SJSA1 (cell line): ENCODE measurements at regions not wholly inside any gene's neighbourhood (a gene's known extent, or its start where the extent isn't known, plus 50 kb on each side); places are given as distances from the start of the nearest gene placed in this dataset.
"Not testable (repeated sequence)": the region's sequence is repeated elsewhere in the genome, so short reads cannot be mapped to it uniquely, and the experiment has no call there.

Source experiments
- DNase-seq, 2 experiments: peaks; one replicate each; pipeline ENCODE4 v3.0.0-alpha.2; 2015 to 2020; ENCODE audit warnings: low spot score in 2 of 2, low read depth in 1 of 2
- H3K27ac ChIP-seq: fragments of 250-450 bp; sonication (Bioruptor Pico); 2 replicates; pipeline ENCODE4 v1.5.1; 2020; ENCODE audit warnings: mild to moderate bottlenecking, moderate library complexity
- H3K27me3 ChIP-seq: fragments of 250-450 bp; sonication (Bioruptor Pico); replicated peaks from 2 replicates; pipeline ENCODE4 v1.5.1; 2020; ENCODE audit warnings: mild to moderate bottlenecking, moderate library complexity
- H3K36me3 ChIP-seq: fragments of 250-450 bp; sonication (Bioruptor Pico); 2 replicates; pipeline ENCODE4 v1.5.1; 2020; ENCODE audit warnings: mild to moderate bottlenecking
- H3K4me1 ChIP-seq: fragments of 250-450 bp; sonication (Bioruptor Pico); replicated peaks from 2 replicates; pipeline ENCODE4 v1.6.1; 2021; ENCODE audit warnings: mild to moderate bottlenecking
- H3K4me3 ChIP-seq: fragments of 250-450 bp; sonication (Bioruptor Pico); 2 replicates; pipeline ENCODE4 v1.5.1; 2020; ENCODE audit warnings: mild to moderate bottlenecking
- H3K9me3 ChIP-seq: fragments of 250-450 bp; sonication (Bioruptor Pico); replicated peaks from 2 replicates; pipeline ENCODE4 v1.5.1; 2020; ENCODE audit warnings: mild to moderate bottlenecking

DNA sequence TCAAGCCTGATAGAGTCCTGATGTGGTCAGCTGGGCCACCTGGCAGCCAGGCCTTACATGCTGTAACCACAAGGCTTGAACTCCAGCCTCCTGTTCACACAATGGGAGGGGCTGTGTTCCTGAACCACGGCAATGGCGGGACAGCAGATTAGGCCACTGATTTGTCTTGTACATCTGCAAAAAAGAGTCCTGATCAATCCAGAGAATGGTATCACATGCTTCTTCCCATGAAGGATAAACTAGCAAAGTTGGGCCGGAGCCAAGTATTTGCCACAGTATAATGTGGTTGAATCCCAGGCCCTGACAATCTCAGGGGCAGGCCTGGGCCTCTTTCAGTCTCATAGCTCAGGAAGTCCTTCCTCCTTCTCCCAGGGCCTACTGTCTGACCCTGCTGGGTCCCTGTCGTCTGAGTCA, 2182.5 kb upstream of the AGA start:
- Histone ChIP-seq H3K27me3 (no peaks in the 10 kb centered on the region), H3K36me3 (no peaks in the 10 kb centered on the region), H3K9me3 (peaks cover 7% of the 10 kb centered on the region; the same call in 1 of the 2 replicates), H3K4me1 (no peaks in the 10 kb centered on the region), H3K27ac (no peak overlapping the region), H3K4me3 (no peak overlapping the region)
- DNase-seq: no peak

DNA sequence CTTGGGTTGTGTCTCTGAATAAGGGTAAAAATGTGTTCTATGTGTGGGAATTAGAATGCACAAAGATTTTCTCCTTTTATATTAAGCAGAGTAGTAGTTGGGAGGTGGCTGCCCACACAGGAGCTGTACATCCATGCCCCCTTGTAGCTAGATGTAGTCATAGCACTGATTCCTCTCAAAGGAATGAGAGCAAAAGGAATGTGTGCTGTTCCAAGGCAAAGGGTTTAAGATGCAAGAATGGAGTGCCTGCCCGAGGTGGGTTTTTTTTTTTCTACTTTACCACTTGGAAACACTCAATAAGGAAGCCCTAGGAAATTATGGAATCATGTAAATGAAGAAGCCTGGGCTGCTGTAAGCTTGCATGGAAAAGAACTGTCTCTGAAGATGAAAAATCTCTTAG, 2183.2 kb upstream of the AGA start:
- peaks cover 4% of the 10 kb centered on the region; the same call in 1 of the 2 replicates for H3K9me3 ChIP-seq
- H3K4me3 ChIP-seq: no peak overlapping the region
- no peaks in the 10 kb centered on the region for H3K36me3 ChIP-seq
- no peaks in the 10 kb centered on the region for H3K27me3 ChIP-seq
- DNase-seq: no peak
- H3K4me1 ChIP-seq: no peaks in the 10 kb centered on the region
- H3K27ac ChIP-seq: no peak overlapping the region

DNA sequence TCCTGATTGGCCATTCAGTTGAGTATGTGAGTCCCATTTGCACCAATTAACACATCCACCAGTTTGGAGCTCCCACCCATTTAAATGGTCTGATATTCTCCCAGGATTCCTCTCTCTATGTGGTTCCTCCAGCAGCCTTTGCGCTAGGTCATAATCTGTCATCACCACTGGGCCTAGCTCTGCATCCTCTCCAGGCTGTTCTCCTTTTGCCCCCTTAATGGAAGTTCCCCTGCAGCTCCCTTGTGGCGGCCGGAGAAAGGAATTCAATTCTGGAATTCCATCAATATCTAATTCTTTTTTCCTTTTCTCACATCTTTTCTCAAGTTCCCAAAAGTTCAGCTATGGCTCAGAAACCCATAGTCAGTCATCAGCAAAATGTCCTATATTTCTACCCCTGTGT, 2184.4 kb upstream of the AGA start:
- DNase-seq: no peak
- peaks cover 3% of the 10 kb centered on the region; the same call in 1 of the 2 replicates for H3K9me3 ChIP-seq
- no peaks in the 10 kb centered on the region for H3K4me1 ChIP-seq
- no peaks in the 10 kb centered on the region for H3K36me3 ChIP-seq
- no peak overlapping the region for H3K4me3 ChIP-seq
- no peaks in the 10 kb centered on the region for H3K27me3 ChIP-seq
- H3K27ac ChIP-seq: no peak overlapping the region

DNA sequence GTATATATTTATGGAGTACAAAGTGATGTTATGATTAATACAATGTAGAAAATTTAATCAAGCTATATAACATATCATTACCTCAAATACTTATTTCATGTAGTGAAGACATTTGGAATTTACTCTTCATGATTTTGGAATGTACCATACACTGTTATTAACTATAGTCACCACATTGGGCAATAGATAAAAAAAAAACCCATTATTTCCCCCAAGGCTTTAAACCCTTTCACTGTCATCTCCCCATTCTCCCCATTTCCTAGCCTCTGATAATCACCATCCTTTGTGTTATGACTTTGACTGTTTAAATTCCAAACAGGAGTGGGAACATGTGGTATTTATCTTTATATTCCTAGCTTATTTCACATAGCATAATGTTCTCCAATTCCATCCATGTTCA, 2189.1 kb upstream of the AGA start:
- no peaks in the 10 kb centered on the region for H3K4me1 ChIP-seq
- no peak overlapping the region for H3K4me3 ChIP-seq
- no peak overlapping the region for H3K27ac ChIP-seq
- H3K9me3 ChIP-seq: peaks cover 3% of the 10 kb centered on the region
- no peaks in the 10 kb centered on the region for H3K27me3 ChIP-seq
- no peaks in the 10 kb centered on the region for H3K36me3 ChIP-seq
- no peak for DNase-seq

DNA sequence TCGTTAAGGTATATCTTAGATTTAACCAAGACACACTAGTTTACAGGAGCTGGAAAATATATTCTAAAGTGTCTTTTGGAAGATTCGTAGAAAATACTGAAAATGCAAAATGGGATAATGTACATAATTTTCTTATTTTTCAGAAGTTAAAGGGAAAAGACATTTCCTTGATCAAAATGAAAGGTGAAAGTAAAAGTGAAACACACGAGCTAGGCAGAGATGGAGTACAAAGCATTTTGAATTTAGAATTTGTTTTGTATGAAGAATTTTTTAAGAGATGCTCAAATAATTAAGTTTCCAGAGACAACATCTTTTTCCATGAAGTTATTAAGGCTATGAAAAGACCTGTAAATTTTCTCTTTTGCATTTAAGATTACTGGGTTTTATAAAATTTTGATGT, 2192.6 kb upstream of the AGA start:
- Histone ChIP-seq H3K27me3 (no peaks in the 10 kb centered on the region), H3K36me3 (no peaks in the 10 kb centered on the region), H3K9me3 (no peaks in the 10 kb centered on the region; the same call in 1 of the 2 replicates), H3K4me3 (no peak overlapping the region), H3K4me1 (no peaks in the 10 kb centered on the region), H3K27ac (no peak overlapping the region)
- no peak for DNase-seq

DNA sequence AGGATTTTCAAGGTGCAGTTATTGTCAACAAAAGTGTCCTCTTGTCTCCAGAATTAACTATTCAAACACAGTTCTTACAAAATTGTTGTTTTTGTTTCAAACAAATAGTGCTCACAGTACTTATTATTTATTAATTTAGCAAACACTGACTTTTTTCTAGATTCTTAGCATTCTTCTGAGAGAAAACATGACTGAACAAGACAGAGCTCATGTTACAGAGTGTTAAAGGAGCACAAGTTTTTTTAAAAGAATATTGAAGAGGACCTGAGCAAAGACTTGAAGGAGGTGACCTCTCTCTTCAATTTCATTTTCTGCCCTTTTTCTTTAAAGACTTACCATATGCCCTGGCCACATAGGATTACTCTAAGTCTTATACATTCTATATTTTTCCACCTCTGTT, 2220.3 kb upstream of the AGA start:
- no peak for DNase-seq
- Histone ChIP-seq H3K4me3 (no peak overlapping the region), H3K27ac (no peak overlapping the region), H3K9me3 (peaks cover 2% of the 10 kb centered on the region; the same call in 1 of the 2 replicates), H3K4me1 (no peaks in the 10 kb centered on the region), H3K36me3 (no peaks in the 10 kb centered on the region), H3K27me3 (no peaks in the 10 kb centered on the region)

DNA sequence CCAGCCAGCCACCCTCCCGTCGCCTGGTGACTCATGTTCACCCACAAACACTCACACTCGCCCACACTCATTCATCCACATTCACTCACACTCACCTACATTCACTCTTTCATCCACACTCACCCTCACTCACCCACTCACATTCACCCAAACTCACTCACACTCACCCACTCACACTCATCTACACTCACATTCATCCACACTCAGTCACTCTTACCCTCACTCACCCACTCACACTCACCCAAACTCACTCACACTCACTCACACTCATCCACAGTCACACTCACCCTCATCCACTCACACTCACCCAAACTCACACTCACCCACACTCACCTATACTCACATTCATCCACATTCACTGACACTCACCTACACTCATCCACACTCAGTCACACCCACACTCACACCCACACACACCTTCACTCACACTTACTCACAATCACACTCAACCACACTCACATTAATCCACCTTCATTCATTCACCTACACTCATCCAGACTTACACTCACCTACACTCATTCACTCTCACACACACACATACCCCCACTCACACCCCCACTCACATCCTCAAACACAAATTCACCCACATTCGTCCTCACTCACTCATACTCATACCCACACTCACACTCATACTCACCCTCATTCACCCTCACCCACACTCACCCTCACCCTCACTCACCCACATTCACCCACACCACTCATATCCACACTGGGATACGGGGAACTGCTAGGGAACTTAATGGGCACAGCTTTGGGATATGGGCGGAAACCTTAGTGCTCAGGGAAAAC, 2221.6 kb upstream of the AGA start:
- Histone ChIP-seq H3K4me1 (no peaks in the 10 kb centered on the region), H3K36me3 (no peaks in the 10 kb centered on the region), H3K4me3 (no peak overlapping the region), H3K9me3 (peaks cover 2% of the 10 kb centered on the region; the same call in 1 of the 2 replicates), H3K27ac (no peak overlapping the region), H3K27me3 (no peaks in the 10 kb centered on the region)
- no peak for DNase-seq

DNA sequence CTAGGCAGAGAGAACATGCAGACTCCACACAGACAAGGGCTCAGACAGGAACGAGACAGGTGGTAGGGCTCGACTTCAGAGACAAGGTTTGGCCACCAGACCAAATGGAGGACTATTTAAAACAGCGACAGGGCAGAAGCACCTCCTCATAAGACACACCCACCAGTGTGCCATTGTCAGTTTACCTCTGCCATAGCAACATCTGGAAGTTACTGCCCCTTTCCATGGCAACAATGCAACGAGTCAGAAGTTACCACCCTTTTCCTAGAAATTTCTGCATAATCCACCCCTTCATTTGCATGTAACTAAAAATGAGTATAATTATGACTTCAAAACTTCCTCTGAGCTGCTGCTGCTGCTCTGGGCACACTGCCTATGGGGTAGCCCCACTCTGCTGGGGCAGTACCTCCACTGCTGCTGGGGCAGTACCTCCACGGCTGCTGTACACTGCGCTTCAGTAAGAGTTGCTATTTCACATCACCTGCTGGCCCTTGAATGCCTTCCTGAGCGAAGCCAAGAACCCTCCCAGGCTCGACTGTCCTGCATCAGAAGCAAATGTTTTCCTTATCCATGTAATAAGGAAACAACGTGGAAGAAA, 2222.3 kb upstream of the AGA start:
- no peak for DNase-seq

DNA sequence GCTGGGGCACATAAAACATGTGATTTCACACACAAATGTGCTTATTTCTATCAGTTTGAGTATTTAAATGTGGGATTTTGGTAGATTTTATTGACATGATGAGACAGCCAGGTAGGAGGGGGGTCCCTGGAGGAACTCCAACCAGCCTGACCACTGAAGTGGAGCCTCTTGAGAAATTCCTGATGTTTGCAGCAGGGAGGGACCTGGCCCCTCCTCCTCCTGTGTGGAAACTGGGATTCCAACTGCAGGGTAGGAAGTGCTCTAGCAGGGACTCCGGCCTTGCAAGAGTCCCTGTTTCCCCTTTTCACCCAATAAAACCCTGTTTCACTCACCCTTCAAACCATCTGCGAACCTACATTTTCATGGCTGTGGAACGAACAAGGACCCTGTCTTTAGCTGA, 2224.0 kb upstream of the AGA start:
- Histone ChIP-seq H3K27me3 (no peaks in the 10 kb centered on the region), H3K36me3 (no peaks in the 10 kb centered on the region), H3K4me3 (no peak overlapping the region), H3K9me3 (peaks cover 2% of the 10 kb centered on the region; the same call in 1 of the 2 replicates), H3K4me1 (no peaks in the 10 kb centered on the region), H3K27ac (no peak overlapping the region)
- DNase-seq: no peak

More for the DNA sequence above, 2222.3 kb upstream of the AGA start:
- peaks cover 2% of the 10 kb centered on the region; the same call in 1 of the 2 replicates for H3K9me3 ChIP-seq
- no peaks in the 10 kb centered on the region for H3K4me1 ChIP-seq
- no peak overlapping the region for H3K27ac ChIP-seq
- no peak overlapping the region for H3K4me3 ChIP-seq
- H3K27me3 ChIP-seq: no peaks in the 10 kb centered on the region
- H3K36me3 ChIP-seq: no peaks in the 10 kb centered on the region

DNA sequence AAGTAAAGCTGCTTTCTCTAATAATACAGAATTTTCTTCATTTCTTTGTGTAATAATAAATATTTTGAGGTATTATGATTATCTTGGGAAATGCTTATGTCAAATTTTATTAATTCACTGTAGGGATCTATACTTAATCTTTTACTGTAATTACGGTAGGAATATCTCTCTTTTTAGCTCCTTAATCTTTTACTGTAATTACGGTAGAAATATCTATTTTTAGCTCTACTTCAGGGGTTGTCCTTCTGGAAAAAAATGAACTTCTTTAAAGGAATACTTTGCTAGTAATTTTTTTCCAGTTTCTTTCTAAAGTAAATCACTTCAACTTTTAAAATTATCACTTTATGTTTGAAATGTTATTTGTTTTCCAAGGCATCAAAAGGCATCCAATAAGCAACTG, 2229.4 kb upstream of the AGA start:
- H3K9me3 ChIP-seq: 0 out of 2 replicates have a peak, but pooled peaks cover 2% of the 10 kb centered on the region
- no peaks in the 10 kb centered on the region for H3K4me1 ChIP-seq
- no peaks in the 10 kb centered on the region for H3K27me3 ChIP-seq
- DNase-seq: no peak
- no peaks in the 10 kb centered on the region for H3K36me3 ChIP-seq
- no peak overlapping the region for H3K4me3 ChIP-seq
- H3K27ac ChIP-seq: no peak overlapping the region

DNA sequence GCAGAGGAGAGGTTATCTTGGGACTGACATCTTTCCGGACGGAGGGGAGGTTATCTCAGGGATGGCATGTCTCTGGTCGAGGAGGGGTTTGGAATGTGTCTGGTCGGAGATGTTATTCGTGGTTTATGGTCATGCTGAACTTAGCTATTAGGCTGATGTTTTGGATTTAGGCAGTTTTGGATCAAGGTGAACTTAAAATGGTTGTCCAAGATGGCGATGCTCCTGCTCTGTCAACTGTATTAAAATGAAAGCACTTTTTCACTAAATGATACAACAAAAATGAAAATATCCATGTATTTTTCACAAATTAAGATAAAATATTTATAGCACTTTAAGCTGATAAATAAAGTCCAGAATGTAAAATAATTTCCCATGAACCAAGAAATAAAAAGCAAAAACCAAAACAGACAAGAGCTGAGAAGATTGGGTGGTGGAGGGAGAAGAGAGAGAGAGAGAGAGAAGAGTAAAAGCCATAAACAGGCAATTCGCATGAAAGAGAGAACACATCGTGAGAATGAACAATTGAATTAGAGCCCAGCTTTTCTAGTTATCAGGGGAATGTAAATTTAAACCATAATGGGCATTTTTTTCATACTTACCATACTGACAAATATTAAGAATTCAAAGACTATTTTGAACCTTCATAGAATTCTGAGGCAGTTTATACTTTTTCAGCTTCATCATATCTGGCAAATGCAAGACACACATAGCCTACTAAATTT, 2236.0 kb upstream of the AGA start:
- Histone ChIP-seq H3K27ac (no peak overlapping the region), H3K36me3 (no peaks in the 10 kb centered on the region), H3K4me1 (no peaks in the 10 kb centered on the region), H3K4me3 (no peak overlapping the region), H3K9me3 (peaks cover 6% of the 10 kb centered on the region; the same call in 1 of the 2 replicates), H3K27me3 (no peaks in the 10 kb centered on the region)
- DNase-seq: no peak

DNA sequence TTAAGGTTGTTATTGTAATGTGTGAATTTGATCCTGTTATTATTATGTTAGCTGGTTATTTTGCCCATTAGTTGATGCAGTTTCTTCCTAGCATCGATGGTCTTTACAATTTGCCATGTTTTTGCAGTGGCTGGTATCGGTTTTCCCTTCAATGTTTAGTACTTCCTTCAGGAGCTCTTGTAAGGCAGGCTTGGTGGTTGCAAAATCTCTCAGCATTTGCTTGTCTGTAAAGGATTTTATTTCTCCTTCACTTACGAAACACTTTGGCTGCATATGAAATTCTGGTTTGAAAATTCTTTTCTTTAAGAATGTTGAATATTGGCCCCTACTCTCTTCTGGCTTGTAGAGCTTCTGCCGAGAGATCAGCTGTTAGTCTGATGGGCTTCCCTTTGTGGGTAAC, 2241.4 kb upstream of the AGA start:
- not testable (repeated sequence) for DNase-seq, H3K9me3 ChIP-seq, H3K4me3 ChIP-seq, H3K27ac ChIP-seq, H3K36me3 ChIP-seq, H3K4me1 ChIP-seq, H3K27me3 ChIP-seq

DNA sequence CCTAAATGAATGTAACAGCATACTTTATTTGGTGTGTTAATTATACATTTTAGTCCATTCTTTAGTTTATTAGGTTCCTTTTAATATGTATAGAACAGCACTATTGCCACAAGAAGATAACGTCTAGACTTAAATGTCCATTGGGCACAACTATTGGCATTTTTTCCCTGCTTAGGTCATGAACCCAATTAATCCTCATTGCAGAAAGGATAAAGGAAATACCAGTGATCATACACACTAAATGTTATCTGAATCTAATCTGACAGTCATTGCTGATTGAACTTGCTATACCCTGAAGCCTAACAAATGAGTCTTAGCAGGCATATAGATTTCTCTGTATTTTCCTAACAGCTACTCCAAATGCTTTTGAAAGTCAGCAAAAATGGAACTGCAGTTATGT, 2250.0 kb upstream of the AGA start:
- H3K36me3 ChIP-seq: no peaks in the 10 kb centered on the region
- H3K27ac ChIP-seq: no peak overlapping the region
- 0 out of 2 replicates have a peak, but pooled peaks cover 2% of the 10 kb centered on the region for H3K9me3 ChIP-seq
- H3K4me3 ChIP-seq: no peak overlapping the region
- H3K27me3 ChIP-seq: no peaks in the 10 kb centered on the region
- DNase-seq: no peak
- no peaks in the 10 kb centered on the region for H3K4me1 ChIP-seq

DNA sequence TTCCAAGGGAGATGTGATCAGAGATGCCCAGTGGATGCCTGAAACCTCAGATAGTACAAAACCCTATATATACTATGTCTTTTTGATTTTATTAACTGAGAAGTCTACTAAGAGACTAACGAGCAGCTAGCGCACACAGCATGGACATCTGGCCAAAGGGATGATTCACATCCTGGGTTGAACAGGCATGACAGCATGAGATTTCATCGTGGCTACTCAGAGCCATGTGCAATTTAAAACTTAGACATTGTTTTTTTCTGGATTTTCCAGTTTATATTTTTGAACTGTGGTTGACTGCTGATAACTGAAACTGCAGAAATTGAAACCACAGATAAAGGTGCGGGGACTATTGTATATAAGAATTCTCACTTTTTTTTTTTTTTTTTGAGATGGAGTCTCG, 2252.9 kb upstream of the AGA start:
- no peak for DNase-seq
- Histone ChIP-seq H3K4me3 (no peak overlapping the region), H3K27ac (no peak overlapping the region), H3K9me3 (peaks cover 2% of the 10 kb centered on the region; the same call in 1 of the 2 replicates), H3K36me3 (no peaks in the 10 kb centered on the region), H3K27me3 (no peaks in the 10 kb centered on the region), H3K4me1 (no peaks in the 10 kb centered on the region)
